B cell (primary cell): ENCODE measurements at regions not wholly inside any gene's neighbourhood (a gene's known extent, or its start where the extent isn't known, plus 50 kb on each side); places are given as distances from the start of the nearest gene placed in this dataset.

Experiments used
- ATAC-seq: fragments of 200-7000 bp; cut with Tn5 transposase; one replicate; pipeline ENCODE4 v1.10.0; 2021; ENCODE audit warnings: low read depth, mild to moderate bottlenecking, moderate number of reproducible peaks, moderate library complexity
- CTCF ChIA-PET: fragments of 350-600 bp; sonication (Branson Sonifier 250); formaldehyde crosslinking; loops from one replicate; lab custom pipeline; 2021; ENCODE audit warnings: antibody characterized with exemption, inconsistent platforms; lab: Charles Lee
- POLR2A ChIA-PET: fragments of 350-600 bp; sonication (Branson Sonifier 250); formaldehyde crosslinking; loops from one replicate; lab custom pipeline; 2021; ENCODE audit warnings: antibody characterized with exemption; lab: Charles Lee
- DNase-seq: peaks from one replicate; pipeline ENCODE4 v3.0.0; 2013
- H2AFZ ChIP-seq: 2 replicates; pipeline ENCODE4 v1.6.1; 2012; ENCODE audit warnings: mild to moderate bottlenecking, low read depth, low read length; ENCODE audit not compliant: insufficient read depth, poor library complexity, severe bottlenecking
- H3K27ac ChIP-seq, 2 donors: 1 replicate in 1 of 2; 2 replicates in 1 of 2; pipeline ENCODE4 v1.5.1; 2012 to 2013; ENCODE audit warnings: low read length in 2 of 2, mild to moderate bottlenecking in 2 of 2, moderate library complexity in 1 of 2
- H3K27me3 ChIP-seq, 4 experiments: fragments of 200-600 bp in 1 of 4; sonication (generic) in 1 of 4; replicated peaks in 1 of 4; 1 replicate in 2 of 4; 2 replicates in 2 of 4; pipeline versions ENCODE4 v1.6.1 to v1.7.0; 2013 to 2016; ENCODE audit warnings: low read length in 3 of 4, mild to moderate bottlenecking in 2 of 4, mixed read lengths in 1 of 4, moderate library complexity in 1 of 4; ENCODE audit not compliant: insufficient read depth in 4 of 4, control insufficient read depth in 3 of 4; ENCODE audit errors: control extremely low read depth in 1 of 4
- H3K36me3 ChIP-seq, 2 experiments: replicated peaks in 1 of 2; 1 replicate in 1 of 2; 2 replicates in 1 of 2; pipeline versions ENCODE4 v1.6.1 to v1.7.1; 2013; ENCODE audit warnings: low read length in 1 of 2; ENCODE audit not compliant: insufficient read depth in 2 of 2, control insufficient read depth in 1 of 2; ENCODE audit errors: control extremely low read depth in 1 of 2, extremely low read depth in 1 of 2
- H3K4me1 ChIP-seq, 2 donors: fragments of 200-600 bp in 1 of 2; sonication (generic) in 1 of 2; 1 replicate in 1 of 2; 2 replicates in 1 of 2; pipeline versions ENCODE4 v1.5.1 to v1.6.1; 2013 to 2017; ENCODE audit warnings: low read length in 2 of 2; ENCODE audit not compliant: control insufficient read depth in 2 of 2, insufficient read depth in 2 of 2
- H3K4me2 ChIP-seq: replicated peaks from 2 replicates; pipeline ENCODE3; 2012; ENCODE audit warnings: mild to moderate bottlenecking, low read depth, low read length; ENCODE audit not compliant: poor library complexity, severe bottlenecking
- H3K4me3 ChIP-seq, 5 experiments: fragments of 200-600 bp in 1 of 5; sonication (generic) in 1 of 5; 1 replicate in 3 of 5; 2 replicates in 2 of 5; pipeline versions ENCODE4 v1.5.1 to v1.7.0; 2011 to 2016; ENCODE audit warnings: low read length in 4 of 5, mild to moderate bottlenecking in 4 of 5, low read depth in 2 of 5, control low read depth in 1 of 5, moderate library complexity in 1 of 5; ENCODE audit not compliant: insufficient read depth in 1 of 5; ENCODE audit errors: control extremely low read depth in 1 of 5, extremely low read depth in 1 of 5
- H3K79me2 ChIP-seq: fragments of 200-600 bp; sonication (generic); one replicate; pipeline ENCODE4 v1.6.0; 2016; ENCODE audit warnings: low read length; ENCODE audit not compliant: control insufficient read depth, insufficient read depth
- H3K9ac ChIP-seq: fragments of 200-600 bp; sonication (generic); 2 replicates; pipeline ENCODE4 v1.6.1; 2017; ENCODE audit warnings: mild to moderate bottlenecking, low read length, moderate library complexity
- H3K9me3 ChIP-seq, 3 donors: one replicate each; pipeline versions ENCODE4 v1.6.1 to v1.7.1; 2013; ENCODE audit warnings: low read length in 2 of 3; ENCODE audit not compliant: control insufficient read depth in 2 of 3, insufficient read depth in 1 of 3; ENCODE audit errors: control extremely low read depth in 1 of 3
- H4K20me1 ChIP-seq: 2 replicates; pipeline ENCODE4 v1.6.0; 2012; ENCODE audit warnings: mild to moderate bottlenecking, low read length; ENCODE audit not compliant: insufficient read depth, control insufficient read depth, poor library complexity, severe bottlenecking
- H3K27ac Mint-ChIP-seq: one replicate; pipeline ENCODE4 v1.8.0; 2021; ENCODE audit warnings: mixed read lengths
- H3K27me3 Mint-ChIP-seq: one replicate; pipeline ENCODE4 v1.8.0; 2021; ENCODE audit warnings: mixed read lengths
- H3K4me1 Mint-ChIP-seq: one replicate; pipeline ENCODE4 v1.8.0; 2021; ENCODE audit warnings: mixed read lengths
- H3K4me3 Mint-ChIP-seq: one replicate; pipeline ENCODE4 v1.8.0; 2021; ENCODE audit warnings: mixed read lengths
- H3K9me3 Mint-ChIP-seq: one replicate; pipeline ENCODE4 v1.8.0; 2022; ENCODE audit warnings: mixed read lengths; ENCODE audit not compliant: insufficient read depth
- CTCF ChIP-seq: fragments of 200-600 bp; IDR thresholded peaks from one replicate; pipeline ENCODE4 v1.8.0; 2022; ENCODE audit warnings: antibody characterized with exemption, mild to moderate bottlenecking
- EZH2 ChIP-seq: IDR thresholded peaks from 2 replicates; pipeline ENCODE4 v1.6.1; 2012; ENCODE audit warnings: borderline replicate concordance, low read depth, mild to moderate bottlenecking, moderate library complexity, low read length; ENCODE audit not compliant: insufficient read depth, poor library complexity, severe bottlenecking
- WGBS: methylation state at CpG from one replicate; pipeline ENCODE4 v1.1.5; 2013; ENCODE audit warnings: missing lambda C conversion rate; ENCODE audit not compliant: insufficient coverage; 5-methylcytosine and 5-hydroxymethylcytosine counted together
- intact Hi-C: fragments of 100-400 bp; cut with micrococcal nuclease; formaldehyde crosslinking; loops from one replicate; pipeline ENCODE4 v1.10.0; 2022

- no peaks in the 10 kb centered on the region for H4K20me1 ChIP-seq
- Mint-ChIP-seq H3K4me1 (no peaks in the 10 kb centered on the region), H3K27me3 (no peaks in the 10 kb centered on the region), H3K9me3 (peaks cover 5% of the 10 kb centered on the region), H3K27ac (no peak overlapping the region), H3K4me3 (no peak overlapping the region)
- no peaks in the 10 kb centered on the region for H3K27me3 ChIP-seq
- no peaks in the 10 kb centered on the region for H3K9me3 ChIP-seq
- no peak overlapping the region for H3K4me3 ChIP-seq
- intact Hi-C loops, result no loop called here
- H3K4me2 ChIP-seq, result no peak overlapping the region
- H3K79me2 ChIP-seq, result no peaks in the 10 kb centered on the region
- DNase-seq (no peak), ATAC-seq (no peak)
- TF ChIP-seq EZH2 (no peak), CTCF (no peak)
- no peaks in the 10 kb centered on the region for H3K4me1 ChIP-seq
- no peaks in the 10 kb centered on the region for H3K36me3 ChIP-seq
- H3K9ac ChIP-seq, result no peak overlapping the region
- ChIA-PET POLR2A (no interaction called here), CTCF (no interaction called here)
- no peak overlapping the region for H2AFZ ChIP-seq
- H3K27ac ChIP-seq, result no peak overlapping the region
- WGBS, result no CpG with 5 or more reads among the region's 2 CpGs
Observed at GRCh38 chr3:165526367-165526766, 310.9 kb downstream of the BCHE start.

- Histone ChIP-seq H3K27ac (no peak overlapping the region), H3K27me3 (no peaks in the 10 kb centered on the region), H3K79me2 (no peaks in the 10 kb centered on the region), H3K36me3 (no peaks in the 10 kb centered on the region), H3K4me2 (no peak overlapping the region), H2AFZ (no peak overlapping the region), H3K4me3 (no peak overlapping the region), H4K20me1 (no peaks in the 10 kb centered on the region), H3K9me3 (no peaks in the 10 kb centered on the region), H3K9ac (no peak overlapping the region), H3K4me1 (no peaks in the 10 kb centered on the region)
- H3K27ac Mint-ChIP-seq, result no peak overlapping the region
- POLR2A ChIA-PET, result no interaction called here
- DNase-seq (no peak), ATAC-seq (no peak)
- H3K9me3 Mint-ChIP-seq, result no peaks in the 10 kb centered on the region
- intact Hi-C loops, result no loop called here
- TF ChIP-seq CTCF (no peak), EZH2 (no peak)
- H3K27me3 Mint-ChIP-seq, result no peaks in the 10 kb centered on the region
- H3K4me3 Mint-ChIP-seq, result no peak overlapping the region
- CTCF ChIA-PET, result no interaction called here
- no peaks in the 10 kb centered on the region for H3K4me1 Mint-ChIP-seq
Observed at GRCh38 chr3:165523801-165524200, 313.4 kb downstream of the BCHE start.
